GM12891 (cell line): ENCODE measurements at regions not wholly inside any gene's neighbourhood (a gene's known extent, or its start where the extent isn't known, plus 50 kb on each side); places are given as distances from the start of the nearest gene placed in this dataset.
"Not testable (repeated sequence)": the region's sequence is repeated elsewhere in the genome, so short reads cannot be mapped to it uniquely, and the experiment has no call there.

Experiments
- POLR2A ChIP-seq: IDR thresholded peaks from 2 replicates; pipeline ENCODE4 v1.6.1; 2011; ENCODE audit warnings: low read depth, low read length, control low read depth
- POLR2AphosphoS5 ChIP-seq: IDR thresholded peaks from 2 replicates; pipeline ENCODE4 v1.6.1; 2011; ENCODE audit warnings: low read depth, low read length, control low read depth
- TAF1 ChIP-seq: IDR thresholded peaks from 2 replicates; pipeline ENCODE4 v1.6.1; 2011; ENCODE audit warnings: low read depth, low read length, control low read depth

DNA sequence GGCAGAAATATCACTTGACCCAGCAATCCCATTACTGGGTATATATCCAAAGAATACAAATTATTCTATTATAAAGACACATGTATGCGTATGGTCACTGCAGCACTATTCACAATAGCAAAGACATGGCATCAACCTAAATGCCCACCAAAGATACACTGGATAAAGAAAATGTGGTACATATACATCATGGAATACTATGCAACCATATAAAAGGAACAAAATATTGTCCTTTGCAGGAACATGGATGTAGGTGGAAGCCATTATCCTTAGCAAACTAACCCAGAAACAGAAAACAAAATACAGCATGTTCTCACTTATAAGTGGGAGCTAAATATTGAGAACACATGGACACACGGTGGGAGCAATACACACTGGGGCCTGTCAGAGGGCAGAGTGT, 1441.6 kb upstream of the ACO1 start:
- not testable (repeated sequence) for TF ChIP-seq POLR2AphosphoS5, TAF1, POLR2A
